Activated CD4-positive, alpha-beta T cell treated with anti-CD3 and anti-CD28 coated beads, Interleukin-2, Interleukin-6, amounts not matched to agents 100 ng/mL and 50 ng/mL, durations not matched to agents 16 hours and 8 hours (primary cell): ENCODE measurements at regions not wholly inside any gene's neighbourhood (a gene's known extent, or its start where the extent isn't known, plus 50 kb on each side); places are given as distances from the start of the nearest gene placed in this dataset.
A peak's percentile ranks its signal among the peaks of the same experiment; 100 is the strongest.
"Not testable (repeated sequence)": the region's sequence is repeated elsewhere in the genome, so short reads cannot be mapped to it uniquely, and the experiment has no call there.

Experiments used
- DNase-seq: peaks from one replicate; pipeline ENCODE4 v3.0.0-alpha.2; 2020

- no peak for DNase-seq
Observed at GRCh38 chr2:61671561-61672315, 133.6 kb upstream of the XPO1 start.

DNA sequence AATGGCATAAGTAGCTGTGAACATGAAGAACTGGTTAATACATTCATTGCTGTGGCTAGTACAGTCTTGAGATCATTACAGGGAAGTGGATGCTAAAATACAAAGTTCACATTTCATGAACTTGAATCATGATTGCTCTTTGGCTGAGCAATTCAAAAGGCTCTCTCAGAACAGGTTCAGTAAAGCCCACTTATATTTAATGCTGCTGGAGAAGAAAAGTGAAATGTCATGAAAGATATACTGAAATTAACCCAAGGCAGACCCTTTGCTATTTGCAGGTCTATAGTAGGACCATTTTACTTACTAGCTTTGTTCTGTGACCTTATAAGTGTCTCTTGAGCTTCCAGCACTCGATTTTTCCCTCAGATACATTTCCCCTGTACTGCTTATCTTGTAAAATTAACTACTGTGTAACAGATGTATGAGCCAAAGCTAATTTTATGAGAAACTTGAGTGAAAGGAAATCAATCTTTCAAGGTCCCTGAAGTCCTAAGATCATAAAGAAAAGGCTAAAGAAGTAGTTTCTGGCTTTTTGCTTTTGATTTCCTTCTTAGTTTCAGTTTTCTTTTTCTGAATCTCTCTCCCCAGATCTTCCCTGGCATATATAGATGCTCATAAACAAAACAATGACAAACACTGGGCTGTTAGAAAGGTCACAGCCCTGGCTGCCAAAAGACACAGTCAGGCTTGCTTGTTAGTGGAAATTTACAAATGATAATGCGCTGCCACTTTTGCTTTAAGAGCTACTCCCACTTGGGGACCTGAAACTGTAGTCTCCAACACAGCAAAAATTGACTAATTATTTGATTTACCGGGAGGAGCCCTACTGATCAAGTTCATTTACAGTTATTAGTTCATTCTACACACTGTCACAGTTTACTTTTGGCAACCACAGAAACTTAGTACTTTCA, 132.7 kb upstream of the XPO1 start:
- peak; percentile 28 for DNase-seq

DNA sequence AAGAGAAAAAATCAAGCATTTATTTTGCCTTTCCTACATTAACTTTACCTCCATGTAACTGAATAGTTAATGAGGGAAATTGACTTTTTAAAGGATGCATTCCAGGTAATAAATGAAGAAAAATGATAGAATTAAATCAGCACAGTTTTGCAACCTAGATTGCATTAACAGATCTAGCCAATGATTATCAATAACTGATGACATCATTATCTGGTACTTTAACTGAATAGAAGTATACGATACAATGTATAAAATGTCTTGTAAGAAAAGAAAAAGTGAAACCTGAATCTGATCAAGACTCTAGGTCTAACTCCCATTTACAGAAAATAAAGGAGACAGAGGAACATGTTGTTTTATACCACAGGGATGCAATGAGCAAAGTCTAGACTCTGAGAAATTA, 126.0 kb upstream of the XPO1 start:
- no peak for DNase-seq

DNA sequence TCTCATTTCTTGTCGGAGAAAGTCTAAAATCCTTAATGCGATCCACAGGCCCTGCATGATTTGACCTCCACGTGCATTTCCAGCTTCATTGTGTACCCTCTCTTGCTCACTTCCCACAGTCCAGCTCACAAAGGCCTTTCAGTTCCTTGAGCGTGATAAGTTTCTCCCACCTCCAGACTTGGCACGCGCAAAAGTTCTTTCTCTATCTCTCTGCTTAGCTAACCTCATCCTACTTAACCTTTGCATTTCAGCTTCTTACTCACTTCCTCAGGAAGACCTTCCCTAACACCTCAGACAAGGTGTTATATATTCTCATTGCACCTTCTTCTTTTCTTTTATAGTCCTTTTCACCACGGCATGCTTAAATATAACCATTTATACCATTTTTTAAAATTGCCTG, 124.8 kb upstream of the XPO1 start:
- DNase-seq, result no peak

DNA sequence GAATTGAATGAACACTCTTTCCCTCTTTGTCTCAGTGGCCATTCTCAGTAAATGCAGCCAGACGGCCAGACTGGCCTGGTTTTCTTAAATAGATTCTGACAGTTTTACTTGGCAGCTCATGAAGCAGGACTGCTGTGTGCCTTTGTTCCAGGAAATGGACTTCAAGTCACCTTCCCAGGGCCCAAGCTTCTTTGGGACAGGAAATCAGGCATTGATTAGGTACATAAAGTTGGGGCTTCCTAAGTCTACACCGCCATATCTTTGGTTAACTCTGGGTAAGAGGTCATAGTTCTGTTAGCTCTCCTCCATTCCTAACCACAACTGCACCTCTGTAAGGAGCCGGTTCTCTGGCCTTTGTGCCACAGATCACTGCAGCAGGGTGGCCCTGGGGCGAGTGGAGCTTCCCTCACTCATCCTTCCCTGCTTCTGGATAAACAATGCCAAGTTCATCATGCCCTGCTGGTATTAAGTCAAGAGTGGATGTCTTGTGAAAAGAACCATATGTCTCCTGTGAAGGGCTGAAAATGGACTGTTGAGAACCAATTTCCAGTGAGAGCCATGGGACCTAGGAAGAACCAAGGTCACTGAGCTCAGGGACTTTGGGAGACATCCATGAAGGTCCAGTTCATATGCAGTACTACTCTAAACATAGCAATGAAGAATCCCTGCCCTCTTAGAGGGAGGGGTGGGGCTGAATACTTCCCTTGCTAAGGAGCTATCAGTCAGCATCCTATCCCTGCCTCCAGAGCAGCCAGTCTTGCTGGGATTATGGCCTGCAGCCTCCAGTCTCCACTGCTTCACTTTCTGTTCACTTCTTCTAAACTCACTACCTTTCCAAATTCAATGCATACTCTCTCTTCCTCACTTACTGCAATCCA, 122.6 kb upstream of the XPO1 start:
- DNase-seq, result no peak

GRCh38 chr2:61658841-61659780, 121.0 kb upstream of the XPO1 start:
- peak; percentile 23 for DNase-seq

DNA sequence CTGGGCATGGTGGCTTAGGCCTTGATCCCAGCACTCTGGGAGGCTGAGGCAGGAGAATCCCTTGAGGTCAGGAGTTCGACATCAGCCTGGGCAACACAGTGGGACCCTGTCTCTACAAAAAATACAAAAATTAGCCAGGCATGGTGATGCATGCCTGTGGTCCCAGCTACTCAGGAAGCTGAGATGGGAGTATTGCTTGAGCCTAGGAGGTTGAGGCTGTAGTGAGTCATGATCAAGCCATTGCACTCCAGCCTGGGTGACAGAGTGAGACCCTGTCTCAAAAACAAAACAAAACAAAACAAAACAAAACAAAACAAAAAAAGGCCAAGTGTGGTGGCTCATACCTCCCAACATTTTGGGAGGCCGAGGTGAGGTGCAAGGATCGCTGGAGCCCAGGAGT, 111.8 kb upstream of the XPO1 start:
- not testable (repeated sequence) for DNase-seq

DNA sequence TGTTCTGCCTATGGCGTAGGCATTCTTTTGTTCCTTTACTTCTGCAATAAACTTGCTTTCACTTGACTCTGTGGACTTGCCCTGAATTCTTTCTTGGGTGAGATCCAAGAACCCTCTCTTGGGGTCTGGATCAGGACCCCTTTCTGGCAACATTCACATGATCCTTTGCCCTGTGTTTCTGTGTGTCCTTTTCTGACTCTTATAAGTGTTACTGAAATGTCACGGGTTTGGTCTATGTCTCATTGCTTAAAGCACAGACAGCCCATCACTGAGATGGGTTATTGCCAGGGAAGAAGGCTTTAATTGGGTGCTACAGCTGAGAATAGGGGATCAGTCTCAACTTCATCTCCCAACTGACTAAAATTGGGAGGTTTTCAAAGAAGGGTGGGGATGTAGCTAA, 110.9 kb upstream of the XPO1 start:
- no peak for DNase-seq

DNA sequence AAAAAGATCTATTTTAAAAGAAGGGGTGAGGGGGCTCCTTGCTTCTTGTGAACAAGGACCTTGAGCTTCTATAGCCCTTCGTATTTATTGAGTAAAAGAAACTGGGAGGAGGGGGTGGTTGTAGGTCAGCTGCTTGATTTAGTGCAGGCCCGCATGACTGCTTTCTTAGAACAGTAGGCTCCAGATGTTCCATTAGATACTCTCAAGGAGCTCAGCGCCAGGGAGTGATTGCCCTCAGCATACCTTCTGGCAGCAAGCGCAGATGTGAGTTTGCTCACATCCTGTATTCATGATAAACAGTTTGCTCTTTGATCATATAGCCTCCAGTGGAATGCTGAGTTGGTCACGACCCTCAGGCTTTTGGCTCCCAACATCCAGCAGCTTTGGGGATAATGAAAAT, 108.9 kb upstream of the XPO1 start:
- no peak for DNase-seq

GRCh38 chr2:61645911-61646310, 107.8 kb upstream of the XPO1 start:
- no peak for DNase-seq

GRCh38 chr2:61643153-61643552, 105.0 kb upstream of the XPO1 start:
- not testable (repeated sequence) for DNase-seq

- DNase-seq, result no peak
Observed at GRCh38 chr2:61640406-61640805, 102.2 kb upstream of the XPO1 start.

DNA sequence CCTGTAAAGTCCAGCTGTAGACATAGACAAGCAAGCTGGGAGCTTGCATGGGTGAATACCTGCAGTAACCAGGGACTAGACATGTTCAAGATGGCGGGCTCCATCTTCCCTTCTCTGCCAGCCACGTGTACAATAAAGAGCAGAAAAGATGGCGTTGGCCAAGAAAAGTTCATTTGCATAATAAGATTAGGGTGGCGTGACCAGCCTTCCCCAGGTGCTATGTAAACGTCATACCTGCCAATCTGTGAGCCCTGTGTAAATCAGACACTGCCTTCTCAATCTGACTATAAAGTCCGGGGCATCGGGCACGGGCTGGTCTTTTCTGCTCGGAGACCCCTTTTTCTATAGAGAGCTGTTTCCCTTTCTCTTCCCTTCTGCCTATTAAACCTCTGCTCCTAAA, 101.6 kb upstream of the XPO1 start:
- no peak for DNase-seq

GRCh38 chr2:61636686-61637085, 98.5 kb upstream of the XPO1 start:
- DNase-seq, result no peak

DNA sequence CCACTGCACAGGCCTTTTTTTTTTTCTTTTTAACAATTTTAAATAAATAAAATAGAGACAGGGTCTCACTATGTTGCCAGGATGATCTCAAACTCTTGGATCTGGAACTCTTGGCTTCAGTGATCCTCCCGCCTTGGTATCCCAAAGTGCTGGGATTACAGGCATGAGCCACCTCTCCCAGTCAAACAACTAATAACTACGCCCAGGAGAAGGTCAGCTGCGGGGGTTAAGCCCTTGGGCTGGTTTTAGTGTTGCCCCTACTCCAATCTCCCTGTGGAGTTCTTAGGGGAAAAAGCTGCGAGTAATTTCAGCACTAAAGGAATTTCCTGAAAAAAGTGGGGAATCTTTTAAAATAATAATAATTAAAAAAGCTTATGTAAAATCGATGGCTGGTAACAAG, 96.4 kb upstream of the XPO1 start:
- DNase-seq, result no peak

DNA sequence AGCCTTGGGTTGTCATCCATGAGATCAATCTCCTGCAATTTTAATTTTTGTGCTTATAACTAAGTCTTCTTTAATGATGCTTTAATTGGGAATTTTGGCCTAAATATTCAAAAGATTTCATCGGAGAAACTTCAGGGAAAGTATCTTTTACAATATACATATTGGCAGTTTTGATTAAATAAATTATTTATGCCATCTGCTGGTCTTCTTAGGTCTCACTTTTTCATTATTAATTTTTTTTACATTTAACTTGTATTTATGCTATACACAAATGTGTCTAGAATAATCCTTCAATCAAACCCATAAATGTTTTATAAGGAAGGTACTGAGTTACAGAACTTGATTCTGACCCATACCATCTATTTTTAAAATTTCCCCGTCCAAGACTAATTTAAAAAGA, 95.1 kb upstream of the XPO1 start:
- DNase-seq, result no peak

DNA sequence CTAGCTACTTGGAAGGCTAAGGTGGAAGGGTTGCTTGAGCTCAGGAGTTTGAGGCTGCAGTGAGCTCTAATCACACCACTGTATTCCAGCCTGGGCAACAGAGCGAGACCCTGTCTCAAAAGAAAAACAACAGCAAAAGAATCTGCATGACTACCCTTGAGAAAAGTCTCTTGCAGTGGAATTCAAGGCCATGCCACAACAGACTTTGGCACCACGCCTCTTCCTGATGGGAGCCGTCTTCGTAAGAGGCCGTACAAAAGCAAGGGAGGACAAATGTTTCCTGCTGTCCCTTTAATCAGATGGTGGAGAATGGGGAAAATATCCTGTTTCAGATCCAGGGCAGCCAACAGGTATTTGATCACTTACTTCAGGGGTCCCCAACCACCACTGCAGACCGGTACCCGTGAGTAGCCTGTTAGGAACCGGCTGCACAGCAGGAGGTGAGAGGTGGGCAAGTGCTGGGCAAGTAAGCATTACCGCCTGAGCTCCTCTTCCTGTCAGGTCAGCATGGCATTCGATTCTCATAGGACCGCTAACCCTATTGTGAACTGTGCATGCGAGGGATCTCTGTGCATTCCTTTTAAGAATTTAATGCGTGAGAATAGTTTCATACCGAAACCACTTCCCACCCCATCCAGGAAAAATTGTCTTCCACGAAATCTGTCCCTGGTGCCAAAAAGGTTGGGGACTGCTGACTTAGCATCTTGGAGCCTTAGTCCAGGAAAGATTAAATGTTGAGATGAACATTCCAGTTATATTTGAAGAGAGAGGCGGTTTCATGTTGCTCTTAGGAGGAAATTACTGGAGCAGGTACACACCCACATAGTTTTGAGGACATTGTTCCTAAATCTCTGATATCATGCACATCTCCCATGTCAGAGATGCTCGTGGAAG, 94.4 kb upstream of the XPO1 start:
- no peak for DNase-seq

DNA sequence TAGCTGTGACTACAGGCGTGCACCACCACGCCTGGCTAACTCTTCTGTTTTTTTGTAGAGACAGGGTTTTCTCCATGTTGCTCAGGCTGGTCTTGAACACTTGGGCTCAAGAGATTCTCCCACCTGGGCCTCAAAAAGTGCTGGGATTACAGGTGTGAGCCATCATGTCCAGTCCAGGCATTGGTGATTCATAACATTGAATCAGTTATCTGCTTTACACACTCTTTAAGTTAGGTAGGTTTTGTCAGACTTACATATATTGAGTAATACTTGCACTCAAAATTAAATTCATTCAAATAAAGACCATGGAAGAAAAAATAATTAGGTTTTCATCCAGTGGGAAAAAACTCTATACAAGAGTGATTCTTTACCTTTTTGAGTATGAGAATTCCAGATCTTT, 93.2 kb upstream of the XPO1 start:
- no peak for DNase-seq

- DNase-seq, result no peak
Observed at GRCh38 chr2:61626827-61627226, 88.7 kb upstream of the XPO1 start.

DNA sequence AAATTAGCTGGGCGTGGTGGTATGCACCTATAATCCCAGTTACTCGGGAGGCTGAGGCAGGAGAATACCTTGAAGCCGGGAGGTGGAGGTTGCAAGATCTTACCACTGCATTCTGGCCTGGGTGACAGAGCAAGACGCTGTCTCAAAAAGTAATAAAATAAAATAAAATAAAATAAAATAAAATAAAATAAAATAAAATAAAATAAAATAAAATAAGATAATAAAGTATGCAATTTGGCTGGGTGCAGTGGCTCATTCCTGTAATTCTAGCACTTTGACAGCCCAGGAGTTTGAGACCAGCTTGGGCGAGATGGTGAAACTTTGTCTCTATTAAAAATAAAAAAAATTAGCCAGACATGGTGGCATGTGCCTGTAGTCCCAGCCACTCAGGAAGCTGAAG, 85.6 kb upstream of the XPO1 start:
- DNase-seq, result no peak
